SK-N-MC (cell line): ENCODE measurements at regions not wholly inside any gene's neighbourhood (a gene's known extent, or its start where the extent isn't known, plus 50 kb on each side); places are given as distances from the start of the nearest gene placed in this dataset.

Source experiments
- EZH2 ChIP-seq: fragments of 200-600 bp; sonication (generic); IDR thresholded peaks from one replicate; pipeline ENCODE4 v1.6.1; 2017; ENCODE audit warnings: antibody characterized with exemption
- FOXP2 ChIP-seq: optimal IDR thresholded peaks from 2 replicates; pipeline ENCODE3; 2011; ENCODE audit warnings: mild to moderate bottlenecking, moderate library complexity; ENCODE audit not compliant: insufficient read depth; ENCODE audit errors: extremely low read length, control extremely low read depth
- POLR2AphosphoS5 ChIP-seq: IDR thresholded peaks from 2 replicates; pipeline ENCODE4 v1.6.1; 2012; ENCODE audit warnings: mild to moderate bottlenecking, low read depth, low read length, borderline replicate concordance

GRCh38 chr6:25172819-25173218 lies 106.4 kb upstream of the CARMIL1 start:
- TF ChIP-seq EZH2 (no peak), POLR2AphosphoS5 (no peak), FOXP2 (no peak)
